Pancreas (tissue), 10 donors: ENCODE measurements at regions not wholly inside any gene's neighbourhood (a gene's known extent, or its start where the extent isn't known, plus 50 kb on each side); places are given as distances from the start of the nearest gene placed in this dataset.
"Not testable (repeated sequence)": the region's sequence is repeated elsewhere in the genome, so short reads cannot be mapped to it uniquely, and the experiment has no call there.

Source experiments
- ATAC-seq, 4 donors: fragments of 200-7000 bp; cut with Tn5 transposase; one replicate each; pipeline versions ENCODE4 v1.8.0 to v1.9.1; 2020; ENCODE audit warnings: mild to moderate bottlenecking in 4 of 4, moderate library complexity in 4 of 4
- DNase-seq, 6 donors: peaks; one replicate each; pipeline ENCODE4 v3.0.0-alpha.2; 2020
- FAIRE-seq: peaks from 2 replicates; lab custom pipeline; 2012; peaks lifted over from hg19 to GRCh38; lab: Jason Lieb, UNC
- H3K27ac ChIP-seq, 4 donors: fragments of 200-600 bp; sonication (generic); 1 replicate in 3 of 4; 2 replicates in 1 of 4; pipeline versions ENCODE4 v1.5.0 to v1.8.0; 2020
- H3K27me3 ChIP-seq, 4 donors: fragments of 200-600 bp; one replicate each; pipeline ENCODE4 v1.8.0; 2021
- H3K36me3 ChIP-seq, 3 donors: fragments of 200-600 bp; sonication (generic) in 1 of 3; one replicate each; pipeline versions ENCODE4 v1.5.0 to v1.8.0; 2020 to 2021
- H3K4me1 ChIP-seq, 3 donors: fragments of 200-600 bp; one replicate each; pipeline ENCODE4 v1.8.0; 2021
- H3K4me3 ChIP-seq, 4 donors: fragments of 200-600 bp; sonication (generic) in 2 of 4; one replicate each; pipeline versions ENCODE4 v1.5.0 to v1.8.0; 2020 to 2021
- H3K9me3 ChIP-seq, 4 donors: fragments of 200-600 bp; one replicate each; pipeline ENCODE4 v1.8.0; 2021
- WGBS, 2 donors: extraction: QIAGEN DNeasy Blood & Tissue Kit; methylation state at CpG; one replicate each; pipeline ENCODE4 v1.1.7; 2013; 5-methylcytosine and 5-hydroxymethylcytosine counted together
- intact Hi-C, 3 donors: fragments of 100-400 bp; cut with DNase I; formaldehyde crosslinking; loops; one replicate each; pipeline versions ENCODE4 v1.11.1 to v1.14.2; 2022
- TF ChIP-seq, protein P1 (sequence below), 4 donors: fragments of 200-600 bp; sonication (generic) in 3 of 4; IDR thresholded peaks; one replicate each; pipeline versions ENCODE4 v1.5.0 to v1.8.0; 2021; ENCODE audit warnings: antibody characterized with exemption in 4 of 4
- donor health status: healthy with polysubstance abuse.
- donor health status: DM: no; HTN: no; CAD: no; lungs with moderate emphysema.
- donor health status: DM: no; HTN: no; CAD: no.
- donor health status: control.
- donor health status: control.
- donor health status: Bipolar disorder and iron deficiency.
- donor health status: DM: yes; HTN: yes; CAD: no.
- donor health status: DM: no; HTN: no; CAD: no.
- donor health status: DM: no; HTN: no; CAD: no.
- donor health status: DM: yes; HTN: yes; CAD: no.

DNA sequence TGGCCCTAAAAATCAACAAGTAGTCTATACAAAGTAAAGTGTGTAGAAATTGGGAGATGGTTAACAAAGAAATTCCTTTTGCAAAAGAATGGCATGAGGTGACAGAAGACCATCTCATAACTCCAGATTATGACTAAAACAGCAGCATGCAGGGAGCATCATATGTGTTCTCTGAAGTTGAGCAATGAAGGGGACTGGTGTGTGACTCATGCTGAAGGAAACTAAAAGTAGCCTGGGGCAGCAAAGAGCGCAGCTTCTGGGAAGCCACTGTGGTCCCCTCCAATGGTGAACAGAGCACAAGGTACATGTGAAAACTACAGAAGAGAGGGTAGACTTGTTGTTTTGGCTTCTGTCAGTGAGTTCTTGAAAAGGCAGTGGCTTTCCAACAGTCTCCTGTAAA, 133.4 kb downstream of the MACC1 start:
- 91 to 97% methylated on average over 1 of the region's 1 CpG for WGBS, 2 donors
- H3K36me3 ChIP-seq = no peaks in the 10 kb centered on the region
- intact Hi-C loops = no loop called here
- ATAC-seq = peak in 2 of 4 donors; percentile 40 to 71
- DNase-seq = no peak
- TF ChIP-seq, protein P1, sequence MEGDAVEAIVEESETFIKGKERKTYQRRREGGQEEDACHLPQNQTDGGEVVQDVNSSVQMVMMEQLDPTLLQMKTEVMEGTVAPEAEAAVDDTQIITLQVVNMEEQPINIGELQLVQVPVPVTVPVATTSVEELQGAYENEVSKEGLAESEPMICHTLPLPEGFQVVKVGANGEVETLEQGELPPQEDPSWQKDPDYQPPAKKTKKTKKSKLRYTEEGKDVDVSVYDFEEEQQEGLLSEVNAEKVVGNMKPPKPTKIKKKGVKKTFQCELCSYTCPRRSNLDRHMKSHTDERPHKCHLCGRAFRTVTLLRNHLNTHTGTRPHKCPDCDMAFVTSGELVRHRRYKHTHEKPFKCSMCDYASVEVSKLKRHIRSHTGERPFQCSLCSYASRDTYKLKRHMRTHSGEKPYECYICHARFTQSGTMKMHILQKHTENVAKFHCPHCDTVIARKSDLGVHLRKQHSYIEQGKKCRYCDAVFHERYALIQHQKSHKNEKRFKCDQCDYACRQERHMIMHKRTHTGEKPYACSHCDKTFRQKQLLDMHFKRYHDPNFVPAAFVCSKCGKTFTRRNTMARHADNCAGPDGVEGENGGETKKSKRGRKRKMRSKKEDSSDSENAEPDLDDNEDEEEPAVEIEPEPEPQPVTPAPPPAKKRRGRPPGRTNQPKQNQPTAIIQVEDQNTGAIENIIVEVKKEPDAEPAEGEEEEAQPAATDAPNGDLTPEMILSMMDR (IDR thresholded peaks at IDR 0.05) = no peak
- no peak overlapping the region for H3K4me3 ChIP-seq
- no peak for FAIRE-seq
- H3K4me1 ChIP-seq = no peaks in the 10 kb centered on the region
- peak overlapping the region in 1 of 4 donors; percentile 39 for H3K27ac ChIP-seq
- H3K9me3 ChIP-seq = no peaks in the 10 kb centered on the region
- H3K27me3 ChIP-seq = no peaks in the 10 kb centered on the region

DNA sequence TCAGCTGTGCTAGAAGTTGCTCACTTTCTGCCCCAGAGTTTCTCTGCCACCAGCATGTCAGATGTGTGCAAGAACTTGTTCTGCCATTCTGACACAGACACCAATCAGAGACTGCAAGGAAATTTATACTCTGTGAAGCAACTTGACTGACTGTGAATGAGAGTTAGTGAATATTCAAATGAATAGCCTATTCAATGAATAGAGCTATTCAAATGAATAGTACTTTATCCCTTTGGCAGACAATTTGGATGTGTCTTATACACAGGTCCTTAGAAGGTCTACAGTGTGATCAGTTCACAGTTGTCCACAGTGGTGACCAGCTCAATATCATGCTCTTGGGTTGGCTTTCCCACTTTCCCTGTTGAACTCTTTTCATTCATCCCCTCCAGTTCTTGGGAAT, 138.1 kb downstream of the MACC1 start:
- H3K27ac ChIP-seq = no peak overlapping the region
- intact Hi-C loops = no loop called here
- TF ChIP-seq, protein P1 (IDR thresholded peaks at IDR 0.05) = no peak
- ATAC-seq (no peak), FAIRE-seq (no peak), DNase-seq (no peak)
- H3K9me3 ChIP-seq = no peaks in the 10 kb centered on the region
- no peaks in the 10 kb centered on the region for H3K27me3 ChIP-seq
- no peaks in the 10 kb centered on the region for H3K36me3 ChIP-seq
- H3K4me1 ChIP-seq = no peaks in the 10 kb centered on the region
- H3K4me3 ChIP-seq = no peak overlapping the region

GRCh38 chr7:20076835-20077234, 140.3 kb downstream of the MACC1 start:
- Histone ChIP-seq H3K4me3 (no peak overlapping the region), H3K36me3 (no peaks in the 10 kb centered on the region), H3K27ac (no peak overlapping the region), H3K4me1 (no peaks in the 10 kb centered on the region), H3K27me3 (no peaks in the 10 kb centered on the region), H3K9me3 (no peaks in the 10 kb centered on the region)
- TF ChIP-seq, protein P1 (IDR thresholded peaks at IDR 0.05) = no peak
- 84 to 90% methylated on average over 2 of the region's 2 CpGs for WGBS, 2 donors
- FAIRE-seq (no peak), DNase-seq (no peak), ATAC-seq (peak in 1 of 4 donors; percentile 22)
- intact Hi-C loops = no loop called here

DNA sequence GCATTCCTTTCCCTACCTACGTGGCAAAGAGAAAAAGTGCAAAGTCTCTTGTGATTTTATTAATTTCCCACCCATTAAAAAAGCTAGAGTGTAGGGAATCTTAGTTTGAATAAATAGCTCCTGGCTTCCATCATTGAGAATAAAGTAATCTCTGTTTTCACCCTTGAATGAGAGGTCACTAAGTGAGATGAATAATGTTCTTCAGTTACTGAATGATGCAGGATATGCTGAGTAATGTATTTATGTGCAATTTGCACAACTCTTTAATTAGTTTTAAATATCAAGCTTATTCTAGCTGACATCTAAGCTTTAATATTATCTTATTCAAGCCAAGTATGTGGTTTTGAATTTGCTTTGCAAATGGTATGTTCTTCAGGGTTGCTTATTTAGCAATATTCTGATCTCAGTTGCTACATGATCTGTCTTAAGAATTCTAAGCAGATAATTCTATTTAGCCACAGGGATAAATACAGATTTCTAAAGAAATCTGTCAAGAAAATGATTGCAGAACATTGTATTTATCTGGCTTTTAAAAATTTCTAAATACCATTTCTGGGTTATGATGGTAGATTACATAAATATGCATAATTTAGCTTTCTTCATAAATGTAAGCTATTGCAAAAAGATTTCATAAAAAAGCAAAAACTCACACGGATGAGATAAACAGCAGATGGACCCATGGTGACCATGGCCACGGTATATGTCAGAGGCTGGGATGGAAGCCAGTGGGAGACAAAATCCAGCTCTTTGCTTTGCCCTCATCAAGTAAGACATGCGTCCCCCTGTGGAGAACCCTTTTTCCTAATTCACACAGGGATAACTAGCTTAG, 141.0 kb downstream of the MACC1 start:
- 59 to 74% methylated on average over 4 of the region's 4 CpGs for WGBS, 2 donors
- H3K27me3 ChIP-seq = no peaks in the 10 kb centered on the region
- H3K4me1 ChIP-seq = no peaks in the 10 kb centered on the region
- H3K4me3 ChIP-seq = no peak overlapping the region
- H3K27ac ChIP-seq = no peak overlapping the region
- TF ChIP-seq, protein P1 (IDR thresholded peaks at IDR 0.05) = no peak
- no peaks in the 10 kb centered on the region for H3K36me3 ChIP-seq
- FAIRE-seq (no peak), DNase-seq (no peak), ATAC-seq (peak in 1 of 4 donors; percentile 50)
- intact Hi-C loops = no loop called here
- no peaks in the 10 kb centered on the region for H3K9me3 ChIP-seq

GRCh38 chr7:20075440-20075839, 141.7 kb downstream of the MACC1 start:
- no peaks in the 10 kb centered on the region for H3K36me3 ChIP-seq
- 67 to 79% methylated on average over 5 of the region's 5 CpGs for WGBS, 2 donors
- no peak for DNase-seq
- ATAC-seq = no peak
- no peak overlapping the region for H3K4me3 ChIP-seq
- intact Hi-C loops = no loop called here
- H3K27ac ChIP-seq = no peak overlapping the region
- FAIRE-seq = no peak
- H3K27me3 ChIP-seq = no peaks in the 10 kb centered on the region
- TF ChIP-seq, protein P1 (IDR thresholded peaks at IDR 0.05) = no peak
- no peaks in the 10 kb centered on the region for H3K9me3 ChIP-seq
- H3K4me1 ChIP-seq = no peaks in the 10 kb centered on the region

GRCh38 chr7:20068004-20068403, 149.2 kb downstream of the MACC1 start:
- H3K36me3 ChIP-seq, intact Hi-C loops, H3K9me3 ChIP-seq, H3K27ac ChIP-seq, H3K4me3 ChIP-seq, H3K27me3 ChIP-seq, ATAC-seq, DNase-seq, FAIRE-seq, H3K4me1 ChIP-seq: not testable (repeated sequence)
- 72 to 80% methylated on average over 5 of the region's 5 CpGs for WGBS, 2 donors
